Vagina (tissue), 2 donors: ENCODE measurements at regions not wholly inside any gene's neighbourhood (a gene's known extent, or its start where the extent isn't known, plus 50 kb on each side); places are given as distances from the start of the nearest gene placed in this dataset.
"Not testable (repeated sequence)": the region's sequence is repeated elsewhere in the genome, so short reads cannot be mapped to it uniquely, and the experiment has no call there.

Experiments used
- DNase-seq, 2 donors: peaks; one replicate each; pipeline ENCODE4 v3.0.0-alpha.2; 2017; ENCODE audit errors: extremely low spot score in 2 of 2
- H3K27ac ChIP-seq: fragments of 200-600 bp; sonication (generic); one replicate; pipeline ENCODE4 v1.5.1; 2019
- H3K27me3 ChIP-seq: fragments of 200-600 bp; sonication (generic); one replicate; pipeline ENCODE4 v1.5.1; 2019
- H3K36me3 ChIP-seq, 2 donors: fragments of 200-600 bp; sonication (generic); one replicate each; pipeline ENCODE4 v1.5.1; 2017 to 2019
- H3K4me1 ChIP-seq: fragments of 200-600 bp; sonication (generic); one replicate; pipeline ENCODE4 v1.5.1; 2019
- H3K4me3 ChIP-seq, 2 donors: fragments of 200-600 bp; sonication (generic); 1 replicate in 1 of 2; 2 replicates in 1 of 2; pipeline ENCODE4 v1.5.1; 2016 to 2019
- H3K9me3 ChIP-seq: fragments of 200-600 bp; sonication (generic); one replicate; pipeline ENCODE4 v1.5.1; 2019
- CTCF ChIP-seq, 3 experiments: fragments of 450-650 bp in 2 of 3; fragments of 200-600 bp in 1 of 3; sonication (generic) in 1 of 3; IDR thresholded peaks; one replicate each; pipeline ENCODE4 v1.5.1; 2017 to 2019; ENCODE audit warnings: antibody characterized with exemption in 3 of 3, mild to moderate bottlenecking in 2 of 3, moderate library complexity in 2 of 3
- POLR2A ChIP-seq, 2 donors: fragments of 450-650 bp; IDR thresholded peaks; one replicate each; pipeline ENCODE4 v1.6.1; 2017; ENCODE audit warnings: antibody characterized with exemption in 2 of 2, mild to moderate bottlenecking in 2 of 2, moderate library complexity in 2 of 2
- POLR2AphosphoS5 ChIP-seq, 2 donors: sonication (generic); formaldehyde crosslinking; IDR thresholded peaks; one replicate each; pipeline ENCODE4 v1.9.0; 2017; ENCODE audit warnings: antibody characterized with exemption in 2 of 2, mild to moderate bottlenecking in 2 of 2, low read depth in 1 of 2; ENCODE audit not compliant: insufficient read depth in 1 of 2
- intact Hi-C: fragments of 100-400 bp; cut with DNase I; formaldehyde crosslinking; loops from one replicate; pipeline ENCODE4 v1.15.1; 2023

GRCh38 chr20:43404878-43405277 lies 52.8 kb upstream of the SRSF6 start:
- Histone ChIP-seq H3K27me3 (no peaks in the 10 kb centered on the region), H3K4me1 (no peaks in the 10 kb centered on the region), H3K9me3 (no peaks in the 10 kb centered on the region), H3K4me3 (no peak overlapping the region), H3K36me3 (no peaks in the 10 kb centered on the region), H3K27ac (no peak overlapping the region)
- DNase-seq = no peak
- no peak for TF ChIP-seq POLR2AphosphoS5 (IDR thresholded peaks at IDR 0.05; ENCODE audit: insufficient read depth in 1 of 2, low read depth in 1 of 2)
- no peak for TF ChIP-seq POLR2A (IDR thresholded peaks at IDR 0.05)
- TF ChIP-seq CTCF (IDR thresholded peaks at IDR 0.05) = no peak
- intact Hi-C loops = no loop called here

- H3K36me3 ChIP-seq, DNase-seq, H3K27me3 ChIP-seq, H3K27ac ChIP-seq, H3K4me3 ChIP-seq, intact Hi-C loops, H3K4me1 ChIP-seq, H3K9me3 ChIP-seq: not testable (repeated sequence)
Measured at GRCh38 chr20:43400882-43401281, 56.8 kb upstream of the SRSF6 start.

GRCh38 chr20:43398676-43399324 lies 58.9 kb upstream of the SRSF6 start:
- Histone ChIP-seq H3K27me3 (no peaks in the 10 kb centered on the region), H3K36me3 (no peaks in the 10 kb centered on the region), H3K4me3 (no peak overlapping the region), H3K27ac (no peak overlapping the region), H3K4me1 (no peaks in the 10 kb centered on the region), H3K9me3 (no peaks in the 10 kb centered on the region)
- intact Hi-C loops = no loop called here
- no peak for DNase-seq
- no peak for TF ChIP-seq CTCF (IDR thresholded peaks at IDR 0.05)
- TF ChIP-seq POLR2AphosphoS5 (IDR thresholded peaks at IDR 0.05; ENCODE audit: insufficient read depth in 1 of 2, low read depth in 1 of 2) = no peak
- TF ChIP-seq POLR2A (IDR thresholded peaks at IDR 0.05) = no peak

- no peaks in the 10 kb centered on the region for H3K9me3 ChIP-seq
- DNase-seq = no peak
- TF ChIP-seq POLR2A (IDR thresholded peaks at IDR 0.05) = no peak
- TF ChIP-seq POLR2AphosphoS5 (IDR thresholded peaks at IDR 0.05; ENCODE audit: insufficient read depth in 1 of 2, low read depth in 1 of 2) = no peak
- no peak for TF ChIP-seq CTCF (IDR thresholded peaks at IDR 0.05)
- H3K4me1 ChIP-seq = no peaks in the 10 kb centered on the region
- no peaks in the 10 kb centered on the region for H3K36me3 ChIP-seq
- intact Hi-C loops = no loop called here
- no peak overlapping the region for H3K4me3 ChIP-seq
- no peaks in the 10 kb centered on the region for H3K27me3 ChIP-seq
- no peak overlapping the region for H3K27ac ChIP-seq
Measured at GRCh38 chr20:43397147-43397546, 60.5 kb upstream of the SRSF6 start.

GRCh38 chr20:43393052-43393451 lies 64.6 kb upstream of the SRSF6 start:
- no peak for DNase-seq
- H3K36me3 ChIP-seq = no peaks in the 10 kb centered on the region
- H3K4me3 ChIP-seq = no peak overlapping the region
- intact Hi-C loops = no loop called here
- no peaks in the 10 kb centered on the region for H3K4me1 ChIP-seq
- H3K27ac ChIP-seq = no peak overlapping the region
- TF ChIP-seq POLR2A (IDR thresholded peaks at IDR 0.05) = no peak
- no peak for TF ChIP-seq POLR2AphosphoS5 (IDR thresholded peaks at IDR 0.05; ENCODE audit: insufficient read depth in 1 of 2, low read depth in 1 of 2)
- TF ChIP-seq CTCF (IDR thresholded peaks at IDR 0.05) = no peak
- H3K9me3 ChIP-seq = no peaks in the 10 kb centered on the region
- no peaks in the 10 kb centered on the region for H3K27me3 ChIP-seq
